ENCODE measurements at regions not wholly inside any gene's neighbourhood (a gene's known extent, or its start where the extent isn't known, plus 50 kb on each side); places are given as distances from the start of the nearest gene placed in this dataset.
"Not testable (repeated sequence)": the region's sequence is repeated elsewhere in the genome, so short reads cannot be mapped to it uniquely, and the experiment has no call there.

DNA sequence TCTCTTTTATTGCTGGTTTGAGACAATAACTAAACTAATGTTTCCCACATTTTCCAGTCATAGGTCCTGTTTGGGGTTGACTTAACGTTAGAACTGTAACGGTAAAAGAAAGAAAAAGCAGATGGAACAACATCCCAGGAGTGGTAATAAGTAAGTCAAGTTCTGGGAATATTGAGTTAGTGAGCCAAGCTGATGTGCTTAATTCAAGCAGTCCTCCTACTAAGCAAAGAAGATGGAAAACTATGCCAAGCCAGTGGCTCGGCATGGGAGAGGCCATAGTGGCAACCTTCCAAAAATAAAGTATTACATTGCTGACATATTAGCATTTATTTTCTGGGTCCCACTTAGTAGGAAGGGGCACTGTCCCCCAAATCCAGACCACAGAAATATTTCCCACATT, 161.7 kb upstream of the CDH5 start:
- no peak for DNase-seq

DNA sequence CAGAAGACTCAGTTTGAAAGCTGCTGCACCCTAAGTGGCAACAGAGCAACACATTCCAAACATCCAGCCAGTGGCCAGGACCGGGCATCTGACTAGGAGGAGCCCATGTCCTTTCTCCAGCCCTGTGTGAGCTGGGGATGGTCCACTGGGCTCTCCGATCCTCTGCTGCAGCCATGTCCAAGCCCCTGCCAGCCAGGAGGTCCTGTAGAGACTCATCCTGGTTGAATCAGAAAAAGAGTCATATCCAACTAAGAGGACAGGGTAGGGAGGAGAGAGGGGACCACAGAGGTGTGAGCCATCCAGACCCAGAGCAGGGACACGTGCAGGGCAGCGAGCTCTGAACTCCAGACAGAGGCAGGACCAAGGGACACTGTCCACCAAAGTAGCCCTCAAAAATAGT, 163.0 kb upstream of the CDH5 start:
- no peak for DNase-seq

DNA sequence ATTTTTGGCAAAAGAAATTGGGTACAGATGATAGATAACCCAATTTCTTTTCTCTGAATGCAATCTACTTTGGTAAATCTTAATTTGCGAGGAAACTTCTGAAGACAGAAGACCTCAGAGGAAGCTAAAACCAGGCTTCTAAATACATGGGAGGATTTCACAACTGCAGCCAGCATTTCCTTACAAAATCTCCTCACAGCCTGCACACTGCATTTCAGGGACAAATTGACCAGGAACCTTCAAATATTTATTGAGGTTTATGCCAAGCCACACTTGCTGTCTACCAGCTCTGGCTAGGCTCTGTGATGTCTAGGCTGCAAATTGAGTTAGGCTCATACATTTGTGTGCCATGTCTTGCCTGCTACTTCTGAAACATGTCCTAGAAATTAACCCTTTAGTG, 167.3 kb upstream of the CDH5 start:
- no peak for DNase-seq

DNA sequence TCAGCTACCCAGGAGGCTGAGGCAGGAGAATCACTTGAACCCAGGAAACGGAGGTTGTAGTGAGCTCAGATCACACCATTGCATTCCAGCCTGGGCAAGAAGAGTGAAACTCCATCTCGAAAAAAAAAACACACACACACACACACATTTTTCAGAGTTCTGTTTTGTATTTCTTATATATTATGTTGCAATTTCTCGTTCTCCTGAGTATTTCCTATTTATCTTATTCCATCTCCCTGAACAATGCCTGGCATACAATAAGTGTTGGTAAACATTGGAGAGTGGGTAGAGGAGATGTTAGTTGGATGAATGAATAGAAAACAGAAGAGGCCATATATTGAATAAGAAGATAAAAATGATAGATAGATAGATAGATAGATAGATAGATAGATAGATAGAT, 167.8 kb upstream of the CDH5 start:
- DNase-seq: no peak

DNA sequence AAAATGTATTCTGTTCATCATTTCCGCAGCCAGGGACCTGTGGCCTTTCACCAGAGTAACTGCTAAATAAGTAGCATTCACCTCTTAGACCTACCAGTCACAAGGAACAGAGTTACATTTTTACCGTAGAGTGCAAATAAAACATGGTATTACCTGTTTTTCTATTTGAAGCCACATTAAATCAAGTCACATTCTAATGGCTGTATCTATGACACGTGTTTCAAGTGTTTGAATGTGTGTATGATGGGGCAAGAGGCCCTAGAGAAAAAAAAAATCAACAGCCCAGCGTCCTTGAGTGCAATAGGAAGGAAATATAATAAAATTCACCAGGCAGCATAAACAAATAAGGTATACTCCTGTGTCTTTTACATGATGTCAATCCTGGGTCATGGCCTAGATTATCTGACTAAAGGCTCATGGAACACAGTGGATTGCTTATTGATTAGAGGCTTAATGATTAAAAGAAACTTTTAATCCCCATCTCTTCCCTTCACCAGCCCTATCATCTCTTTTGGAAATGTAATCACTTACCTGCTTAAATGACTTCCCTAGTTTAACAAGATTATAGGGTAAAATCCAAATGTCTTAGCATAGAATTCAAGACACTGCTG, 168.7 kb upstream of the CDH5 start:
- DNase-seq: no peak

DNA sequence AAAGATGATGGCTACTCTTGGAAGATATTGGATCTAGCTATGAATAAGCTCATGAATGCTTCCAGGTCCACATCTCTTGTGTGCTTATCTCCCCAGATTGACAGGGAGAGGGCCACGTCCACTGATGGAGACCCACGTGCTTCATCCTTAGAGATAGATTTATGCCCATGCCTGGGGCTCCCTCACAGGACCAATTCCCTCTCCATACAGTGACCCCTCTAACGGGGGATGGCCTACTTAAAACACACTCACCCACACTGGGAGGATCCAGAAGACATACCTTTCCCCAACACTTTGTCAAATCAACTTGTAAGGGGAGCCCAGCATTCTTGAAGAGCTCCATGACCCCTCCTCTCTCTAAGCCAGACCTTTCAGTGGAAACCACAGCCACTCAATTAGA, 169.7 kb upstream of the CDH5 start:
- DNase-seq: no peak

DNA sequence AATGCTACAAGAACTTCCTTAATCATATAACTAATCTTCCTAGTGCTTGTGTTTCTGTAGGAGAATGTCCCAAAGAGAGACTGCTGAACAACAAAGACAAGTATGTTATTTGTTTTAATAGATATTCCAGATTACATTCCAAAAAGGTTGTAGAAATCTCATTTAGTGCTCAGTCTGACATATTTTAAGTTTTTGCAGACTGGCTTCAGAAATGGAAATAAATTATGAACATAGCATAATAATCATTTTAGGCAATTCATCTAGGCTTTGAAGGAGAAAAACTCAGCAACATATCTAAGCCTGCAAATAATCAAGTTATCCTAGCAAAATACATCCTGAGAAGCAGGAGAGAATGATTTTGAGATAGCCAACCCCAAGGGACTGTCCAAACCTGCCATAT, 171.6 kb upstream of the CDH5 start:
- no peak for DNase-seq

DNA sequence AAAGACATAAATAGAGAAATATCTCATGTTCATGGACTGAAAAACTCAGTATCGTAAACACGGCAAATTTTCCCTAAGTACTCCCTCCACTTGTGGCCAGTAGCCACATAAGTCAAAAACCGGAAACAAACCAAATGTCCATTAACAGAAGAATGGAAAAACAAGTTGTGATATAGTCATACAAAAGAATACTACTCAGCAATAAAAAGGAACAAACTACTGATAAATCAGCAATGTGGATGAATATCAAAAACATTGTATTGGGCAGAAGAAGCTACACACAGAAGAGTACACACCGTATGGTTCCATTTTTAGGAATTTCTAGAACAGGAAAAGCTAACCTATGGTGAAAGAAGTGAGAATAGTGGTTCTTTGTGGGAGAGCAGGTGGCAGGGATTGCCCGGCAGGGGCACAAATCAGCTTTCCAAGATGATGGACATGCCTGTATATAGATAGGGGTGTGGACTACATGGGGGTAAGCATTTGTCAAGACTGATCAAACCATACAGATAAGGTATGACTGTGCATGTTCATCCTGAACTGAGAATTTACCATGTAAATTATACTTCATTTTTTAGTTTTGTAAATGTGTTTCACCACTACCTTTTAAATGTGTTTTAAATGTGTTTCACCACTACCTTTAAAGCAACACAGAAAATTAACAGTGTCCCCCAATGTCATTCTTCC, 172.8 kb upstream of the CDH5 start:
- no peak for DNase-seq

DNA sequence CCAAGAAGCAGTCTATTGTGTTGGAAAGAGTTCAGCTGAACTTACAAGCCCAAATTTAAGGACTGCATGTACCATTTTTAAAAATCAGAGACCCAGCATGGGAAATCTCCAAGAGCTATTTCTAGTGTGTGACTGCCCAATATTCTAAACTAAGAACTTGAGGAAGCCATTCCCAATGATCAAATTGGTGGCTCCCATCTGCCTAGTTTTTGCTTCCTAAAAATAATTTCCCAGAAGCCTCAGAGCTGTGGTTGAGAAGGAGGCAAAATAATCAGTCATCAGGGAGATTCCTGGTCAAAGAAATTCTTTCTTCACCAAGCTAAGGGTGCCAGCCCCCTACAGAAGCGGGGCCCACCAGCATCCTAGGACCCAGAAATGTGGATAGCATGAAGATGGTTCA, 176.1 kb upstream of the CDH5 start:
- no peak for DNase-seq

DNA sequence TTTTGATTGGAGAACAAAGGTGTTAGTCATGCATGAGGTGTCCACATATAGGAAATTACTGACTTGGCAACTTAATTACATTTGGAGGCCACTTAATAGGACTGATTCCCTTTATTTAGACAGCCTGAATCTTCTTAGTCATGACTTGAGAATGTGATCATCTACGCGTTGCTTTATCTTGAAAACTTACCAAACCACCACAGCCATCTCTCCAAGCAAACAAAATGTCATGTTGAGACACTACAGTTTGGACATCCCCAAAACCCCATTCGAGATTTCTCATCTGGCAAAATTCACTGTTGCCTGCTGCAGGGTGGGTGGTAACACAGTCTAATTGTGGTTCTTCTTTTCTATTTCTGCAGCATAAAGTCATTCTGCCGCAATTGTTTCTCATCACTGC, 176.5 kb upstream of the CDH5 start:
- no peak for DNase-seq

DNA sequence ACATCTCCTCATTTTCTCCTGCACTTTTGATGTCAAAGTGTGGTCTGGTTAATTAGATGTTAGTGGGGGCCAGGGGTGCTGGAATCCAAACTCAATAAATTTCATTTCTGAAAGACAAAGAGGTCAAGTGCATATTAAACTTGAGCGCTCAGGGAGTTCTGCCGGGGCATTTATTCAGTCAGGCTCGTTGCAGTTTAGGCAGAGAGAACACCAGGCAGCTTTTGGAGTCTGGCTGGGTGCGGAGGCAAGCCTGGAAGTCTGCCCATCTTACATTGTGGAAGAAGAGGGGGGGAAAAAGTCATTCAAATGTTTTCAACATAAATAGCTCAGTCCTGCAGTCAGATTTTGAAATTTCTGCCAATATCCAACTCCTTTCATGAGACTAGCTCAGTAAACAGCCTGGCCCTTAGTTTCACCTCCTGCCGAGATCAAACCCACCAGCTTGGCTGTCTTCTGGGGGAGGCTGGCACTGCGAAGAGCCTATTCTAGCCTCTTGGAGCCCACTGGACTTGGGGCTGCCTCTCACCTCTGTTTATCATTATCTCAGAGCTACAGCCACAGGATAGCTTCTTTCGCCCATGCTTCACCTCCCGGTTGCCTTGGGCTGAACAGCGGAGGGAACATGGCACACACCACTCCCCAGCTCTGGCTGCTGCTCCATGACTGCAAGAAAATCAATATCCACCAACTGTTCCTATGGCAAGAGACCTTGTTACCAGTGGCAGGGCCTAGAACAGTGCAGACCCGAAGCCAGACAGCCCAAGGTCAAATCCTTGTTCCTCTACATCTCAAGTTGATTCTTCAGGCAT, 177.4 kb upstream of the CDH5 start:
- no peak for DNase-seq

DNA sequence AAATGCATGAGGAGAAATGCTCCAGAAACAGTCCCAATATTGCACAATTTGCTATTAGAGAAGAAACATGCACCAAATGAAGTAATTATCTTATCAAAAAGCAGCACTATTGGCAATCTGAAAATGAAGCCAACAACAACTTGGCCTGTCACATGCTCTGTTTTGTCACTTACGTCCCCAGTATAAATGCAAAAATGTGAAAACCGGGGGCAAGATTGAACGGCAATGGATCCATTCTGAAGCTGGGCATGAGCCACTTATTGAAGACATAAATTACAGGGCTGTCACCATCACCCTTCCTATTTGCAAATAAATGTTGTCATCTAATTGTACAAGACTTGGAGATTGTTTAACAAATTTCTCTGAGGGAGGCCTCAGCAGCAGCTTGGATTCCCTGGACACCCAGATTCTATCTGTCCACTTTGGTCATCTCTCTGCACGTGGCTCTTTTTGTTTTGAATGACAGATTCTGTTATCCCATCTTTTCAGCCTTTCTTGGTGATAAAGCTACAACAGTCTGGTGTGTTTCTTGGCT, 180.2 kb upstream of the CDH5 start:
- DNase-seq: no peak

DNA sequence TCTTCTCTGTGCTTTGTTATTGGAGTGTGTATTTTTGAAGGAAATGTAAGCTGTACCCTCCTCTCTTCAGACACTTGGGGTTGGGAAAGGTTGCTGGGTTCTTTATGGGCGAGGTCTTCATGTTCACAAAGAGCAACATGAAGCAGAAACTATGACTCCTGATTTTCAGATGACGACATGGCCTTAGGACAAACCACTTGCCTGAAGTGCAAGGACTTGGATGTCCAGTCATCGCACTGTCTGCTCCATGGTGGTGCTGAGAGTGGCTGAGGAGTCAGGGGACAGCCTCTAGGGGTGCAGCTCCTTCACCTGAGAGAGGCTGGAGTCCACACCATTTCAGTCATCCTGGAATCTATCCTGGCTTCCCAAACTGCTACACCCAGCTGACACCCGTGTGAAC, 183.9 kb upstream of the CDH5 start:
- DNase-seq: no peak

DNA sequence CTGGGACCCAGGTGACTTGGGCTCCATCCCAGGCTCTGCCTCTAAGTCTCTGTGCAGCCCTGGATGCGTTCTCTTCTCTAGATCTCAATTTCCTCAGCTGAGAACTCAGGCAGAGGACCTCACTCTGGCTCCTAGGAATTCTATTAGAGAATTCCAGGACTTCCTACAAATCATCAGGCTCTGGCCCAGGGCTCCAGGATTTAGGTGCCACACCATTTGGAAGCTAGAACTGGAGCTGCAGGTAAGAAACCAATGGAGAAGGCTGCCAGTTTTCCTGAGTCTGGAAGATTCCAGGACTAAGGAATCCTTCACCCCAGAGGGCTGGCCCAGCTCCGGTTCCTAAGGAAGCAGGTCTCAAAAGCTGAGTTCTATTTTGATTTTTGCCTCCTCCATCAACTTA, 189.8 kb upstream of the CDH5 start:
- DNase-seq: no peak

DNA sequence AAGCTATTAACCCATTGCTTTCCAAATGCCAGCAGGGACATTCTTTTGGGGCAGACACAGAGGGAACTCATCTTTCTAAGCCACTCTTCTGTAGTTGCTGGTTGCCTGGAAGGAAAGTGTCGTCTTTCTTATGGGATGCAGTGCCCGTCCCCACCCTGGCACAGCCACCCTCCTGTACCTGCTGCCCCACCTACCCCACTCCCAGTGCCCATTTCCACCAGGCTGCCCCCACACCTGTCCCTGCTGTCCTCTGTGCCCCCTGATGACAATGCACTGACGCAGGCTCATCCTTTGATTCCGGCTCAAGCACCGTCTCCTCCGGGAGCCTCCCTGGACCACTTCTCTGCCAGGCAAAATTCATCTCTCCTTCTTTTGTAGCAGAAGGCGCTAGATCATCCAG, 190.4 kb upstream of the CDH5 start:
- no peak for DNase-seq

DNA sequence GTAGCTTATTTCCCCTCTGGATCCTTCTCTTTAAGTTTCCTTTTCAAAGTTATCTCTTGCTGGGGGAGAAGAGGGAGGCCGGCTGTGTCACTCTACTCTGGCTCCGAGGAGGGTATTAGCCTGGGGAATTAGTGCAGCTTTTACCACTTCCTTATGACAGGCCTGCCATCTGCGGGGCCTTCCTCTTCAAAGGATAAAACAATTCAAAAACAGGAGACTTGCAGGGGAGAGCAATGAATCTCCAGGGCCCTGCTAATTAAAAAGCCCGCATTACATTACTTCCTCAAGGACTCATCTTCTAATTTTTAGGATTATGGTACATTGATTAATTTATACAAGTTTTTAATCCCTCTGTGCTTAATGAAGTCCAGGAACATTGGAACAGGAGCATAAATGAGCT, 190.9 kb upstream of the CDH5 start:
- no peak for DNase-seq

DNA sequence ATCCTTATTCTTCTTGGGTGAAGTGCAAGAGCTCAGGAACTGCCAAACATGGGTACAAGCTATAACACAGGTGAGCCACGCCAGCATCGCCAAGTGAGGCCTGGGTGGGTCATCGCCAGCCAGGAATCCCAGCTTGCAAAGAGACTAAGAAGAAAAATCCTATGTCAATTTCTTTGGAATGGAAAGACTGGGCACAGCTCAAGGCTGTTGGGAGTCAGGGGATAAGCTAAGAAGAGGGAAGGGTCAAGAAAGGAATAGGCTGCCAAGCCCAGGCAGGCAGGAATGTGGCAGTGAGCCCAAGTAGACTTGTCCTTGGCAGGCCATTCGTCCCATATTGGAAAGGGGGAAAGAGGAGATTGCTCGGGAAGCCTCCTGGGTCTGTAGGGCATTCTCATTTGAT, 191.4 kb upstream of the CDH5 start:
- DNase-seq: no peak

DNA sequence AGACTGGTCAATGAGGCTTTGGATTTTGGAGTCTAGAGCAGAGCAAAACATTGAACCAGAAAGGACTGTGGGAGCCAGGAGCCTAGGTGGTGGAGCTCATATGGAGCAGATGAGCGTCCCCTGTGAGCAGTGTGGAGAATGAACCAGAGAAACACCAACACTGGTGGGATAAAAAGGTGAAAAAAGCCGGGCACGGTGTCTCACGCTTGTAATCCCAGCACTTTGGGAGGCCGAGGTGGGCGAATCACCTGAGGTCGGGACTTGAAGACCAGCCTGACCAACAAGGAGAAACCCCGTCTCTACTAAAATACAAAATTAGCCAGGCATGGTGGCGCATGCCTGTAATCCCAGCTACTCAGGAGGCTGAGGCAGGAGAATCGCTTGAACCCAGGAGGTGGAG, 192.7 kb upstream of the CDH5 start:
- DNase-seq: not testable (repeated sequence)

DNA sequence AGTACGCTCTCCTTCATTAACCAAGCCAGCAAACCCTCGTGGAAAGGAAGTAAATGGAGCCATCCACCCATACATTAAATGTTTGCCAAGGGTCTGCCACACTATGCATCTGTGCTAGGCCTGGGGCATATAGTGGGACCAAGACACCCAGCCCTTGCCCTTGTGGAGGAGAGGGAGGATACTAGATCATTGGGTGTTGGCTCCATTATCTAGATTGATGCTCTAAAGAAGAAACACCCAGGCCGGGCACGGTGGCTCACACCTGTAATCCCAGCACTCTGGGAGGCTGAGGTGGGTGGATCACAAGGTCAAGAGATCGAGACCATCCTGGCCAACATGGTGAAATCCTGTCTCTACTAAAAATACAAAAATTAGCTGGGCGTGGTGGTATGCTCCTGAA, 193.3 kb upstream of the CDH5 start:
- not testable (repeated sequence) for DNase-seq

DNA sequence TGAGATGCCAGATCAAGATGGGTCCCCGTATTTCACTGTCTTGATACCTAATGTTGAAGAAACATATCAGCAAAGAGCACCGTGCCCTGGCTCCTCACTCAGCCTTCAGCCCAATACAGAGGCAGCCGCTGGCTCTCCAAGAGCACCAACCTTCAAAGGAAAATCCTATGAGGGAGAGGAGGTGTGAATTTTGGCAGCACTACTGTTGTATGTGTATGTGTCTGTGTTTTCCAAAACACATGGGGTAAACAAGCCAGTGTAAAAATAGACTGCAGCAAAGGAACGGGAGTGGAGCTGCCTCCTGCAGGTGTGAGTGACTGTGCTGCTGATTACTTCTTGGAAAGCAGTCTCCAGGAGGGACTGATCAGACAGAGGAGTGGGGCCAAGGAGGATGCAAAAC, 194.0 kb upstream of the CDH5 start:
- DNase-seq: no peak

DNA sequence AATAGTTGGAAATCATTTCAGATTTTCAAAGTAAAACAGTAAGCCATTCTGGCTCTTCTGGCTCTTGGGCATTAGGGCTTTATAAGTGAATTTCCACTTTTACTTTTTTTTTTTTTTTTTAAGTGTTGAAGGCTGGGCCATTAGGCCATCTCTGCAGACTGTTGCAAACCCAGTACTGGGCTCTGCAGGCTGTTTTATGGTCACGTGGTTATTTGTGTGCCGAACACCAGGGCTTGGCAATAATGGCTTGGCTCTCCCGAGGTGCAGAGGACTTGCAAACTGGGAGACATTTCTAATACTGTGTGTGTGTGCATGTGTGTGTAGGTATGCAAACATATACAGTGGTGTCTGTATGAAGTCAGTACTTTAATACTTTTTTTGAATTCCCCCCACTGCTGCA, 194.9 kb upstream of the CDH5 start:
- no peak for DNase-seq

DNA sequence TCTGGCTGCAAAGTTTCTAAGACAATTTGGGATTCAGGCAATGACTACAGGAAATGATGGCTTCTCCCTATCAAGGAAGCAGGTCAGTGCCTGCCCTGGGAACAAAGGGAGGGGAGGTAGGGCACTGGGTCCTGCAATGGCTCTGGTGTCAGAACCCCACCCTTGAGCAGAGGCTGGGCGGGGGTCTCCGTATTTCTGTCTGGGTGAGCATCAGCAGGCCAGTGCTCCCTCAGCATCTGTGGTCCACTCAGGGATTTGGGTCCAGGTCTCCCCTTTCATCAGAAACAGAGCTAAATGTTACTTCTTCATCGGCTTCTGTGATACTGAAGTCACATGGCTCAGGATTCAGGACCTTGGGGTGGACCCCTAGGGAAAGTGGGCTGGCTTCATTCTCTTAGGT, 195.5 kb upstream of the CDH5 start:
- no peak for DNase-seq

DNA sequence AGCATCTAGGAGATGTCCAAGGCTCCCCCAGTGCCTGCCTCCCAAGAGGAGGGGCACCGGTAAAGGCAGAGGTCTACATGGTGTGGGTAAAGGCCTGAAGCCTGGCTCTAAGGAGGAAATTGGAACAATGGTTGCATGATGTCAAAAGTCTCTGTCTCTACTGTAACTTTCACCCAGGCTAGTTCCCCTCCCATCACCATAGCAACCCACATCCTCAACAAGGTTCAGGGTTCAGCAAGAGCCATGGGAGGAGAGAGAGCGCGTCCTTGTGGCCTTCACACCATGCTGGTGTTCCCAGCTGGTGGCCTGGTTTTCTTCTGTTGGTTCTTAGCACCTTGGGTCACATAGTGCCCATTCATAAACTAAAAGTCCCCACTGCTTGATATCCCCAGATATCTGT, 196.7 kb upstream of the CDH5 start:
- DNase-seq: no peak

DNA sequence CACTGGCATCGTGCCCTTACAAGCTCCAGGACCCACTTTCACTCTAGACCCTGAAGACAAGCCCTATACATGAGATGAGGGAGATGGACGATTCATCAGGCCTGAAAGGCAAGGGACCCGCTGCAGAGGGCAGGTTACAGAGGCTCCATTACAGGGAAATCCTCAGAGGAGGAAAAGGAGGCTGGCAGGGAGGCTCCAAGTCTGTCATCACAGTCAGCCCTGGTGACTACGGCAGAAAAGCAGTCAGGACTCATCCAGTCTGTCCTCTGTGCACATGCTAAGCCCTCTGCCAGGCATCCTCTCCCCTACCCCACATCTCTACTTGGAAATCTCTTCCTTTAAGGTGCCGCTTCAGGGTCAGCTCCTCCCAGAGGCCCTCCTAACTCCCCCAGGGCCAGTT, 197.7 kb upstream of the CDH5 start:
- no peak for DNase-seq
